ENCODE measurements at regions not wholly inside any gene's neighbourhood (a gene's known extent, or its start where the extent isn't known, plus 50 kb on each side); places are given as distances from the start of the nearest gene placed in this dataset.

DNA sequence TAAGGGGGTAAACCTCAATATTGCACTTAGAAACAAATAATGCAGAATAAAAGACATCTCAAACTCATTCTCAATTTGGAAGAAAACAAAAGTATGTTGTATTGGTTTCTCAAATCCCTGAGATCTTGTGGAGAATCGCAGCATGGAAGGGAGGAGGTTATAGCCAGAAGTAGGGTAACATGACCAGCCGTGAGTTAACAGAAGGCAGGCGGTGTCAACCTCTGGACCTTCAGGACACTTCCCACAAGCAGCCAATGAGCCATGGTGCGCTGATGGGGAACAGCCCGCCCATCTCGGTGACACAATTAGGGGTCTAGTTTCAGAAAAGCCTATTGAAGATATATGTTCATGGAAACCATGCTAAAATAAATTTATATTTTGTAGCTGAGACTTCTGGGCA, 98.4 kb downstream of the ALDH8A1 start:
- 95 to 98% methylated on average over 6 of the region's 6 CpGs for WGBS, 2 donors
- TF ChIP-seq, protein P1, sequence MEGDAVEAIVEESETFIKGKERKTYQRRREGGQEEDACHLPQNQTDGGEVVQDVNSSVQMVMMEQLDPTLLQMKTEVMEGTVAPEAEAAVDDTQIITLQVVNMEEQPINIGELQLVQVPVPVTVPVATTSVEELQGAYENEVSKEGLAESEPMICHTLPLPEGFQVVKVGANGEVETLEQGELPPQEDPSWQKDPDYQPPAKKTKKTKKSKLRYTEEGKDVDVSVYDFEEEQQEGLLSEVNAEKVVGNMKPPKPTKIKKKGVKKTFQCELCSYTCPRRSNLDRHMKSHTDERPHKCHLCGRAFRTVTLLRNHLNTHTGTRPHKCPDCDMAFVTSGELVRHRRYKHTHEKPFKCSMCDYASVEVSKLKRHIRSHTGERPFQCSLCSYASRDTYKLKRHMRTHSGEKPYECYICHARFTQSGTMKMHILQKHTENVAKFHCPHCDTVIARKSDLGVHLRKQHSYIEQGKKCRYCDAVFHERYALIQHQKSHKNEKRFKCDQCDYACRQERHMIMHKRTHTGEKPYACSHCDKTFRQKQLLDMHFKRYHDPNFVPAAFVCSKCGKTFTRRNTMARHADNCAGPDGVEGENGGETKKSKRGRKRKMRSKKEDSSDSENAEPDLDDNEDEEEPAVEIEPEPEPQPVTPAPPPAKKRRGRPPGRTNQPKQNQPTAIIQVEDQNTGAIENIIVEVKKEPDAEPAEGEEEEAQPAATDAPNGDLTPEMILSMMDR (IDR thresholded peaks at IDR 0.05), result no peak
- no peak for TF ChIP-seq POLR2A (IDR thresholded peaks at IDR 0.05)

GRCh38 chr6:134850721-134851305, 99.1 kb downstream of the ALDH8A1 start:
- 72 to 80% methylated on average over 11 of the region's 11 CpGs for WGBS, 2 donors
- H3K4me3 ChIP-seq, result no peak overlapping the region
- H3K27me3 ChIP-seq, result no peaks in the 10 kb centered on the region
- no peak for DNase-seq
- H3K4me1 ChIP-seq, result peaks cover 0 to 4% (median 0%) of the 10 kb centered on the region in 3 donors
- H3K36me3 ChIP-seq, result no peaks in the 10 kb centered on the region
- H3K9me3 ChIP-seq, result no peaks in the 10 kb centered on the region
- H3K27ac ChIP-seq, result no peak overlapping the region
- intact Hi-C loops (cut with DNase I), result no loop called here
- TF ChIP-seq, protein P1 (IDR thresholded peaks at IDR 0.05), result no peak
- TF ChIP-seq POLR2A (IDR thresholded peaks at IDR 0.05), result no peak

More for the DNA sequence above, 98.4 kb downstream of the ALDH8A1 start:
- Histone ChIP-seq H3K4me3 (no peak overlapping the region), H3K9me3 (no peaks in the 10 kb centered on the region), H3K27me3 (no peaks in the 10 kb centered on the region), H3K27ac (no peak overlapping the region), H3K4me1 (peaks cover 0 to 4% (median 0%) of the 10 kb centered on the region in 3 donors), H3K36me3 (no peaks in the 10 kb centered on the region)
- intact Hi-C loops (cut with DNase I), result no loop called here
- DNase-seq, result no peak

DNA sequence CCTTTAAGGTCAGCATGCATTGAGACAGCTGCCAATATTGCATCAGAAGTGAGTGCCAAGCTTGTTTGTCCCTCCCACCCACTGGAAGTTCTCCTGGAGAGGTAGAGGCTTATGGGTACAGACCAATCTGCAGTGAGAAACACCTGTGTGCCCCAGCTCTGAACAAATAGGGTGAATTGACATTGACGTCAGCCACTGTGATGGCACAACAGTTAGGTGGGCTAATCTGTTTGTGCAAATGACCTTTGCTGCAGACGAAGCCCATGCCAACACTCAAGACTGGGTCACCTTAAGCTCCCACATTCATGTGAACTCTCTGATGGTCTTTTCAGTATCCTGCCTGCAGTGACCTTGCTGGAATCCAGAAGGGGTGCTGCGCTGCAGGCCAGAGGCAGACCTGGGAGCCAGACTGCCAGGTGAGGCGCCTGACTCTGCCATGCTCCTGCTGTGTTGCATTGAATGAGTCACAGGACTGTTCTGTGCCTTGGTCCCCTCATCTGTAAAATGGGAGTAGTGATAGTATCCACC, 99.9 kb downstream of the ALDH8A1 start:
- Histone ChIP-seq H3K4me3 (no peak overlapping the region), H3K36me3 (no peaks in the 10 kb centered on the region), H3K4me1 (peaks cover 0 to 4% (median 0%) of the 10 kb centered on the region in 3 donors), H3K27me3 (no peaks in the 10 kb centered on the region), H3K27ac (no peak overlapping the region), H3K9me3 (no peaks in the 10 kb centered on the region)
- no peak for TF ChIP-seq POLR2A (IDR thresholded peaks at IDR 0.05)
- TF ChIP-seq, protein P1 (IDR thresholded peaks at IDR 0.05), result no peak
- WGBS, 2 donors, result 81 to 90% methylated on average over 2 to 3 of the region's 4 CpGs
- intact Hi-C loops (cut with DNase I), result no loop called here
- DNase-seq, result no peak

DNA sequence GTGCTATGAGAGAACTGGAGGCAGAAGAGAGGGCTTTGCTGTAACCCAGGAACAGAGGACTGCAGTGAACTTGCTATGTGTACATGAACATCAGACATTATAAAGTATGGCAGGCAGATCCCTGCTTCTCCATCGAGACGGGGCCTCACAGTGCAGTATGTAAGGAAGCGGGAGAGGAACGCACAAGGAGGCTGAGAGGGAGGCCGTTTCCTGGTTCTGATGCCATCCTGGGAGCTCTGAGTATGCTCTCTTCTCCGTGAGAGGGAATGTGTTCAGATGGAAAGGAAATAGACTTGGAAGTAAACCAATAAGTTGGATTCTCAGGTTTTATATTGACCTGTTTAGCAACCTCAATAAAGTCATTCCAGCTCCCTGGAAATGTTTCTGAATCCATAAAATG, 101.8 kb downstream of the ALDH8A1 start:
- Histone ChIP-seq H3K36me3 (no peaks in the 10 kb centered on the region), H3K27me3 (no peaks in the 10 kb centered on the region), H3K9me3 (no peaks in the 10 kb centered on the region), H3K4me3 (no peak overlapping the region), H3K27ac (no peak overlapping the region), H3K4me1 (no peaks in the 10 kb centered on the region)
- TF ChIP-seq, protein P1 (IDR thresholded peaks at IDR 0.05), result no peak
- TF ChIP-seq POLR2A (IDR thresholded peaks at IDR 0.05), result no peak
- 79 to 88% methylated on average over 6 of the region's 6 CpGs for WGBS, 2 donors
- intact Hi-C loops (cut with DNase I), result no loop called here
- no peak for DNase-seq

- Histone ChIP-seq H3K4me3 (no peak overlapping the region), H3K9me3 (no peaks in the 10 kb centered on the region), H3K4me1 (no peaks in the 10 kb centered on the region), H3K27ac (no peak overlapping the region), H3K36me3 (no peaks in the 10 kb centered on the region), H3K27me3 (no peaks in the 10 kb centered on the region)
- intact Hi-C loops (cut with DNase I), result no loop called here
- 20 to 35% methylated on average over 3 of the region's 3 CpGs for WGBS, 2 donors
- no peak for DNase-seq
- TF ChIP-seq, protein P1 (IDR thresholded peaks at IDR 0.05), result no peak
- TF ChIP-seq POLR2A (IDR thresholded peaks at IDR 0.05), result no peak
Measured at GRCh38 chr6:134846865-134847264, 103.0 kb downstream of the ALDH8A1 start.
